GM21576 (cell line): ENCODE measurements at regions not wholly inside any gene's neighbourhood (a gene's known extent, or its start where the extent isn't known, plus 50 kb on each side); places are given as distances from the start of the nearest gene placed in this dataset.
"Not testable (repeated sequence)": the region's sequence is repeated elsewhere in the genome, so short reads cannot be mapped to it uniquely, and the experiment has no call there.

Source experiments
- ATAC-seq: cut with Tn5 transposase; IDR thresholded peaks from one replicate; pipeline ENCODE4 v1.9.1; 2021; ENCODE audit warnings: mild to moderate bottlenecking, moderate library complexity; ENCODE audit not compliant: unreplicated experiment

- no peak for ATAC-seq
Measured at GRCh38 chr11:109480251-109480650, 58.3 kb downstream of the C11orf87 start.

- no peak for ATAC-seq
Measured at GRCh38 chr11:109486129-109486528, 64.1 kb downstream of the C11orf87 start.

- no peak for ATAC-seq
Measured at GRCh38 chr11:109490953-109491635, 69.1 kb downstream of the C11orf87 start.

- ATAC-seq = no peak
Measured at GRCh38 chr11:109506115-109506514, 84.1 kb downstream of the C11orf87 start.

- no peak for ATAC-seq
Measured at GRCh38 chr11:109507331-109507730, 85.3 kb downstream of the C11orf87 start.

- ATAC-seq = no peak
Measured at GRCh38 chr11:109507836-109508561, 86.0 kb downstream of the C11orf87 start.

- no peak for ATAC-seq
Measured at GRCh38 chr11:109508943-109509342, 87.0 kb downstream of the C11orf87 start.

- no peak for ATAC-seq
Measured at GRCh38 chr11:109510316-109510715, 88.3 kb downstream of the C11orf87 start.

GRCh38 chr11:109511598-109511997 is 89.6 kb downstream of the C11orf87 start:
- no peak for ATAC-seq

- ATAC-seq = no peak
Measured at GRCh38 chr11:109512249-109512648, 90.3 kb downstream of the C11orf87 start.

GRCh38 chr11:109512680-109513079 is 90.7 kb downstream of the C11orf87 start:
- ATAC-seq = no peak

- ATAC-seq = no peak
Measured at GRCh38 chr11:109514313-109515018, 92.5 kb downstream of the C11orf87 start.

GRCh38 chr11:109519253-109519652 is 97.3 kb downstream of the C11orf87 start:
- no peak for ATAC-seq

GRCh38 chr11:109521571-109522086 is 99.6 kb downstream of the C11orf87 start:
- ATAC-seq = no peak

GRCh38 chr11:109522116-109522755 is 100.2 kb downstream of the C11orf87 start:
- ATAC-seq = no peak

GRCh38 chr11:109525636-109526035 is 103.6 kb downstream of the C11orf87 start:
- ATAC-seq = not testable (repeated sequence)

- ATAC-seq = no peak
Measured at GRCh38 chr11:109526061-109526460, 104.1 kb downstream of the C11orf87 start.

- ATAC-seq = no peak
Measured at GRCh38 chr11:109526931-109527330, 104.9 kb downstream of the C11orf87 start.

GRCh38 chr11:109527496-109527895 is 105.5 kb downstream of the C11orf87 start:
- no peak for ATAC-seq

GRCh38 chr11:109547356-109548027 is 125.5 kb downstream of the C11orf87 start:
- ATAC-seq = no peak

GRCh38 chr11:109552376-109552775 is 130.4 kb downstream of the C11orf87 start:
- ATAC-seq = no peak
